ENCODE measurements at regions not wholly inside any gene's neighbourhood (a gene's known extent, or its start where the extent isn't known, plus 50 kb on each side); places are given as distances from the start of the nearest gene placed in this dataset.

GRCh38 chr18:25862881-25863600 lies 227.4 kb downstream of the SS18 start:
- no peaks in the 10 kb centered on the region for H3K27me3 ChIP-seq (ENCODE audit: control insufficient read depth in 3 of 3, insufficient read depth in 3 of 3, low read length in 3 of 3)
- H3K36me3 ChIP-seq (ENCODE audit: control insufficient read depth in 3 of 3, insufficient read depth in 2 of 3, low read depth in 1 of 3, low read length in 3 of 3), result no peaks in the 10 kb centered on the region
- FAIRE-seq, result no peak
- no peaks in the 10 kb centered on the region for H3K9me3 ChIP-seq (ENCODE audit: control insufficient read depth in 2 of 2, insufficient read depth in 1 of 2, low read depth in 1 of 2, low read length in 1 of 2)
- DNase-seq, result no peak
- H3K4me1 ChIP-seq (ENCODE audit: control insufficient read depth in 3 of 3, insufficient read depth in 2 of 3, low read depth in 1 of 3, low read length in 2 of 3), result no peaks in the 10 kb centered on the region
- no peak overlapping the region for H3K27ac ChIP-seq (ENCODE audit: low read depth in 1 of 3, low read length in 2 of 3)
- 76 to 86% (median 82%) methylated on average over 9 of the region's 9 CpGs for WGBS, 3 donors
- no peak overlapping the region for H3K4me3 ChIP-seq (ENCODE audit: low read depth in 1 of 3, low read length in 3 of 3)

- Histone ChIP-seq H3K9me3 (ENCODE audit: control insufficient read depth in 2 of 2, insufficient read depth in 1 of 2, low read depth in 1 of 2, low read length in 1 of 2) (no peaks in the 10 kb centered on the region), H3K4me1 (ENCODE audit: control insufficient read depth in 3 of 3, insufficient read depth in 2 of 3, low read depth in 1 of 3, low read length in 2 of 3) (no peaks in the 10 kb centered on the region), H3K27ac (ENCODE audit: low read depth in 1 of 3, low read length in 2 of 3) (no peak overlapping the region), H3K27me3 (ENCODE audit: control insufficient read depth in 3 of 3, insufficient read depth in 3 of 3, low read length in 3 of 3) (no peaks in the 10 kb centered on the region), H3K4me3 (ENCODE audit: low read depth in 1 of 3, low read length in 3 of 3) (no peak overlapping the region), H3K36me3 (ENCODE audit: control insufficient read depth in 3 of 3, insufficient read depth in 2 of 3, low read depth in 1 of 3, low read length in 3 of 3) (no peaks in the 10 kb centered on the region)
- FAIRE-seq, result no peak
- peak in 1 of 2 donors; percentile 11 for DNase-seq
- WGBS, 3 donors, result 35 to 64% (median 50%) methylated on average over 7 of the region's 7 CpGs
These were observed 236.6 kb downstream of the SS18 start for GRCh38 chr18:25853691-25854433.

DNA sequence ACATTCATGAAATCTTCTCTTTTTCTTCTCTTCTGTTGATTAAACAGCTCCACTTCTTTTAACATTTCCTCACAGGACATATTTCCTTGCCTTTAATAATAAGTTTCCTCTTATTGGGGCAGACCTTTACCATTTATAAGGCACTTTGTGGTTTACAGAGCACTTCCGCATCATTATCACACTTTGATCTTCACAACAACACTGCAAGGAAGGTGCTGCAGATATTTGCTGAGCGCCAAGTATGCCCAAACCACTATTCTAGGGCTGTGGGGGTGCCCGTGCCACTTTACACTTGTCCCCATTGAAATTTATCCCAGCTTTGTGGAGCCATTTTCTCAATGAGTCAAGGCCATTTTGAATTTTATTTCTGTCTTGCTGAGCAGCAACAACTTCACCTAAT lies 246.6 kb downstream of the SS18 start:
- H3K4me1 ChIP-seq (ENCODE audit: control insufficient read depth in 3 of 3, insufficient read depth in 2 of 3, low read depth in 1 of 3, low read length in 2 of 3), result no peaks in the 10 kb centered on the region
- FAIRE-seq (no peak), DNase-seq (no peak)
- H3K36me3 ChIP-seq (ENCODE audit: control insufficient read depth in 3 of 3, insufficient read depth in 2 of 3, low read depth in 1 of 3, low read length in 3 of 3), result no peaks in the 10 kb centered on the region
- H3K9me3 ChIP-seq (ENCODE audit: control insufficient read depth in 2 of 2, insufficient read depth in 1 of 2, low read depth in 1 of 2, low read length in 1 of 2), result no peaks in the 10 kb centered on the region
- no peak overlapping the region for H3K4me3 ChIP-seq (ENCODE audit: low read depth in 1 of 3, low read length in 3 of 3)
- no peaks in the 10 kb centered on the region for H3K27me3 ChIP-seq (ENCODE audit: control insufficient read depth in 3 of 3, insufficient read depth in 3 of 3, low read length in 3 of 3)
- WGBS, 3 donors, result 70 to 85% (median 79%) methylated on average over 3 of the region's 3 CpGs
- no peak overlapping the region for H3K27ac ChIP-seq (ENCODE audit: low read depth in 1 of 3, low read length in 2 of 3)

DNA sequence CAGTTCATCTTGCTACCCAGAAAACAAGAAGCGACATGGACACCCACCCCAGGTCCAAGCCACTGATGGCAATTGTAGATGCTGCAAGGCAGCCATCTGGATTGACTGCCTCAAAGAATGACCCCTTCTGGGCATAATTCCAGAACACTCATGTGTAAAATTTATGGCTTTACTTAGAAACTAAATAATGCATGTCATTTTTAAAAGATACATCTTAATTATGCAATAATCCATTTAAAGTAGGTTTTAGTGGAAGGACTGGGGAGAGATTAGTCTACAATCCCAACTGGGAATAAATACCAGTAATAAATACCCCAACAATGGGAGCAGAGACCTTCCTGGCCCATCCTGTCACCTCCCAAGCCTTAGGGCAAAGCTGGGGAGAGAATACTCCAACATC lies 247.7 kb downstream of the SS18 start:
- FAIRE-seq (no peak), DNase-seq (no peak)

GRCh38 chr18:25834061-25834460 lies 256.4 kb downstream of the SS18 start:
- no peak for FAIRE-seq
- Histone ChIP-seq H3K9me3 (ENCODE audit: control insufficient read depth in 2 of 2, insufficient read depth in 1 of 2, low read depth in 1 of 2, low read length in 1 of 2) (no peaks in the 10 kb centered on the region), H3K27me3 (ENCODE audit: control insufficient read depth in 3 of 3, insufficient read depth in 3 of 3, low read length in 3 of 3) (no peaks in the 10 kb centered on the region), H3K36me3 (ENCODE audit: control insufficient read depth in 3 of 3, insufficient read depth in 2 of 3, low read depth in 1 of 3, low read length in 3 of 3) (no peaks in the 10 kb centered on the region), H3K4me3 (ENCODE audit: low read depth in 1 of 3, low read length in 3 of 3) (no peak overlapping the region), H3K27ac (ENCODE audit: low read depth in 1 of 3, low read length in 2 of 3) (no peak overlapping the region), H3K4me1 (ENCODE audit: control insufficient read depth in 3 of 3, insufficient read depth in 2 of 3, low read depth in 1 of 3, low read length in 2 of 3) (peaks cover 0 to 8% (median 0%) of the 10 kb centered on the region in 3 donors)
- 71 to 81% (median 75%) methylated on average over 8 of the region's 8 CpGs for WGBS, 3 donors
- no peak for DNase-seq

More for the DNA sequence above, 247.7 kb downstream of the SS18 start:
- WGBS, 3 donors, result 23 to 54% (median 46%) methylated on average over 1 of the region's 1 CpG
- Histone ChIP-seq H3K4me1 (ENCODE audit: control insufficient read depth in 3 of 3, insufficient read depth in 2 of 3, low read depth in 1 of 3, low read length in 2 of 3) (no peaks in the 10 kb centered on the region), H3K9me3 (ENCODE audit: control insufficient read depth in 2 of 2, insufficient read depth in 1 of 2, low read depth in 1 of 2, low read length in 1 of 2) (no peaks in the 10 kb centered on the region), H3K27ac (ENCODE audit: low read depth in 1 of 3, low read length in 2 of 3) (no peak overlapping the region), H3K4me3 (ENCODE audit: low read depth in 1 of 3, low read length in 3 of 3) (no peak overlapping the region), H3K27me3 (ENCODE audit: control insufficient read depth in 3 of 3, insufficient read depth in 3 of 3, low read length in 3 of 3) (no peaks in the 10 kb centered on the region), H3K36me3 (ENCODE audit: control insufficient read depth in 3 of 3, insufficient read depth in 2 of 3, low read depth in 1 of 3, low read length in 3 of 3) (no peaks in the 10 kb centered on the region)

- peak; percentile 29 to 59 for DNase-seq
- Histone ChIP-seq H3K36me3 (ENCODE audit: control insufficient read depth in 3 of 3, insufficient read depth in 2 of 3, low read depth in 1 of 3, low read length in 3 of 3) (no peaks in the 10 kb centered on the region), H3K4me1 (ENCODE audit: control insufficient read depth in 3 of 3, insufficient read depth in 2 of 3, low read depth in 1 of 3, low read length in 2 of 3) (peaks cover 0 to 14% (median 0%) of the 10 kb centered on the region in 3 donors), H3K27ac (ENCODE audit: low read depth in 1 of 3, low read length in 2 of 3) (no peak overlapping the region), H3K27me3 (ENCODE audit: control insufficient read depth in 3 of 3, insufficient read depth in 3 of 3, low read length in 3 of 3) (peaks cover 0 to 2% (median 0%) of the 10 kb centered on the region in 3 donors), H3K9me3 (ENCODE audit: control insufficient read depth in 2 of 2, insufficient read depth in 1 of 2, low read depth in 1 of 2, low read length in 1 of 2) (no peaks in the 10 kb centered on the region), H3K4me3 (ENCODE audit: low read depth in 1 of 3, low read length in 3 of 3) (no peak overlapping the region)
- WGBS, 3 donors, result 12 to 31% (median 13%) methylated on average over 3 of the region's 3 CpGs
- no peak for FAIRE-seq
These were observed 258.3 kb downstream of the SS18 start for GRCh38 chr18:25832001-25832604.

DNA sequence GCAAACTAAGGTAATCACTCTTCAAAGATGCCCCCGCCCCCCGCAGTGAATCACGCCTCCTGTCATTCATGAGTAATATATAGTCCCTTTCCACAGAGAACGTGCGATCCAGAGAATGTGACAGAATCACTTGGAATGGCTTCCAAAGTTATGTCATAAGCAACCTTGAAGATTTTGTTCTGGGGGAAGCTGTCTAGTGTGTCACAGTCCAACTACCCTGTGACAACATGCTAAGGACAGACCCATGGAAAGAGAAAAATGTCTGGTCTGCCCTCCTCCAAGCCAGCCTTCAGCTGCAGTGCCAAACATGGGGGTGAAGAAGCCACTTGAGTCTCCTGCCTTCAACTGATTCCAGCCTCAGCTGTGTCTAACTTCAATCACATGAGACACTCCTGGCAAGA lies 259.1 kb downstream of the SS18 start:
- no peaks in the 10 kb centered on the region for H3K9me3 ChIP-seq (ENCODE audit: control insufficient read depth in 2 of 2, insufficient read depth in 1 of 2, low read depth in 1 of 2, low read length in 1 of 2)
- H3K27ac ChIP-seq (ENCODE audit: low read depth in 1 of 3, low read length in 2 of 3), result no peak overlapping the region
- no peak for DNase-seq
- H3K36me3 ChIP-seq (ENCODE audit: control insufficient read depth in 3 of 3, insufficient read depth in 2 of 3, low read depth in 1 of 3, low read length in 3 of 3), result no peaks in the 10 kb centered on the region
- FAIRE-seq, result no peak
- H3K4me1 ChIP-seq (ENCODE audit: control insufficient read depth in 3 of 3, insufficient read depth in 2 of 3, low read depth in 1 of 3, low read length in 2 of 3), result peaks cover 0 to 14% (median 0%) of the 10 kb centered on the region in 3 donors
- H3K27me3 ChIP-seq (ENCODE audit: control insufficient read depth in 3 of 3, insufficient read depth in 3 of 3, low read length in 3 of 3), result peaks cover 0 to 2% (median 0%) of the 10 kb centered on the region in 3 donors
- 74 to 76% (median 76%) methylated on average over 5 of the region's 5 CpGs for WGBS, 3 donors
- no peak overlapping the region for H3K4me3 ChIP-seq (ENCODE audit: low read depth in 1 of 3, low read length in 3 of 3)

- DNase-seq (no peak), FAIRE-seq (no peak)
- WGBS, 3 donors, result 72 to 87% (median 78%) methylated on average over 2 of the region's 2 CpGs
- Histone ChIP-seq H3K4me3 (ENCODE audit: low read depth in 1 of 3, low read length in 3 of 3) (no peak overlapping the region), H3K27me3 (ENCODE audit: control insufficient read depth in 3 of 3, insufficient read depth in 3 of 3, low read length in 3 of 3) (peaks cover 0 to 2% (median 0%) of the 10 kb centered on the region in 3 donors), H3K27ac (ENCODE audit: low read depth in 1 of 3, low read length in 2 of 3) (no peak overlapping the region), H3K9me3 (ENCODE audit: control insufficient read depth in 2 of 2, insufficient read depth in 1 of 2, low read depth in 1 of 2, low read length in 1 of 2) (no peaks in the 10 kb centered on the region), H3K36me3 (ENCODE audit: control insufficient read depth in 3 of 3, insufficient read depth in 2 of 3, low read depth in 1 of 3, low read length in 3 of 3) (no peaks in the 10 kb centered on the region), H3K4me1 (ENCODE audit: control insufficient read depth in 3 of 3, insufficient read depth in 2 of 3, low read depth in 1 of 3, low read length in 2 of 3) (peaks cover 0 to 14% (median 0%) of the 10 kb centered on the region in 3 donors)
These were observed 259.6 kb downstream of the SS18 start for GRCh38 chr18:25830787-25831186.

Data from small intestine (tissue), 7 donors.